Vagina (tissue), 2 donors: ENCODE measurements at regions not wholly inside any gene's neighbourhood (a gene's known extent, or its start where the extent isn't known, plus 50 kb on each side); places are given as distances from the start of the nearest gene placed in this dataset.

Experiments used
- POLR2A ChIP-seq, 2 donors: fragments of 450-650 bp; IDR thresholded peaks; one replicate each; pipeline ENCODE4 v1.6.1; 2017; ENCODE audit warnings: antibody characterized with exemption in 2 of 2, mild to moderate bottlenecking in 2 of 2, moderate library complexity in 2 of 2
- POLR2AphosphoS5 ChIP-seq, 2 donors: sonication (generic); formaldehyde crosslinking; IDR thresholded peaks; one replicate each; pipeline ENCODE4 v1.9.0; 2017; ENCODE audit warnings: antibody characterized with exemption in 2 of 2, mild to moderate bottlenecking in 2 of 2, low read depth in 1 of 2; ENCODE audit not compliant: insufficient read depth in 1 of 2
- TF ChIP-seq, protein P1 (sequence below), 3 experiments: fragments of 450-650 bp in 2 of 3; fragments of 200-600 bp in 1 of 3; sonication (generic) in 1 of 3; IDR thresholded peaks; one replicate each; pipeline ENCODE4 v1.5.1; 2017 to 2019; ENCODE audit warnings: antibody characterized with exemption in 3 of 3, mild to moderate bottlenecking in 2 of 3, moderate library complexity in 2 of 3

- TF ChIP-seq, protein P1, sequence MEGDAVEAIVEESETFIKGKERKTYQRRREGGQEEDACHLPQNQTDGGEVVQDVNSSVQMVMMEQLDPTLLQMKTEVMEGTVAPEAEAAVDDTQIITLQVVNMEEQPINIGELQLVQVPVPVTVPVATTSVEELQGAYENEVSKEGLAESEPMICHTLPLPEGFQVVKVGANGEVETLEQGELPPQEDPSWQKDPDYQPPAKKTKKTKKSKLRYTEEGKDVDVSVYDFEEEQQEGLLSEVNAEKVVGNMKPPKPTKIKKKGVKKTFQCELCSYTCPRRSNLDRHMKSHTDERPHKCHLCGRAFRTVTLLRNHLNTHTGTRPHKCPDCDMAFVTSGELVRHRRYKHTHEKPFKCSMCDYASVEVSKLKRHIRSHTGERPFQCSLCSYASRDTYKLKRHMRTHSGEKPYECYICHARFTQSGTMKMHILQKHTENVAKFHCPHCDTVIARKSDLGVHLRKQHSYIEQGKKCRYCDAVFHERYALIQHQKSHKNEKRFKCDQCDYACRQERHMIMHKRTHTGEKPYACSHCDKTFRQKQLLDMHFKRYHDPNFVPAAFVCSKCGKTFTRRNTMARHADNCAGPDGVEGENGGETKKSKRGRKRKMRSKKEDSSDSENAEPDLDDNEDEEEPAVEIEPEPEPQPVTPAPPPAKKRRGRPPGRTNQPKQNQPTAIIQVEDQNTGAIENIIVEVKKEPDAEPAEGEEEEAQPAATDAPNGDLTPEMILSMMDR (IDR thresholded peaks at IDR 0.05) = no peak
- TF ChIP-seq POLR2A (IDR thresholded peaks at IDR 0.05) (no peak), POLR2AphosphoS5 (IDR thresholded peaks at IDR 0.05; ENCODE audit: insufficient read depth in 1 of 2, low read depth in 1 of 2) (no peak)
Measured at GRCh38 chr2:225739328-225739727, 339.8 kb downstream of the NYAP2 start.
